ENCODE measurements at regions not wholly inside any gene's neighbourhood (a gene's known extent, or its start where the extent isn't known, plus 50 kb on each side); places are given as distances from the start of the nearest gene placed in this dataset.

- H3K4me3 ChIP-seq (ENCODE audit: low read depth, low read length), result no peak overlapping the region
- DNase-seq (ENCODE audit: low read depth), result no peak
- TF ChIP-seq CTCF (IDR thresholded peaks at IDR 0.05; ENCODE audit: insufficient read depth, low read depth, low read length), result no peak
Measured at GRCh38 chr10:107732045-107732444, 567.5 kb upstream of the SORCS1 start.

DNA sequence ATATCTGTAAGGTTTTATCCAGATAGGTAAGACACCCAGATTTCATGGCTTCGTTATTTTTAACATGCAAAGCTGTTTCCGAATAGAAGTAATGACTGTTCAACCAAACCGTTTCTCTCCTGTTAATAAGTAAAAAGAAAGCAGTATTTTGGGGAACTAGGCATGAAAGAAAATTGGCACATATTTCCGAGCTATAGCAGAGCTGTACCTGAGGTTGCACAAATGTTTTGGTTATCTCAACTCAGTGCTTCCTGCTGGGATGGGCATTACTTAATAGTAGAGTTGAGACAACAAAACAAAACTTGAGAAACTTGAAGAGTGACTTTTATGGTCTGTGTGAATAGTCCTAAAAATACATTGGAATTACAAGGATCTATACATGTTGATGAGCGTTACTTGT lies 564.3 kb upstream of the SORCS1 start:
- DNase-seq (ENCODE audit: low read depth), result no peak
- no peak overlapping the region for H3K4me3 ChIP-seq (ENCODE audit: low read depth, low read length)
- TF ChIP-seq CTCF (IDR thresholded peaks at IDR 0.05; ENCODE audit: insufficient read depth, low read depth, low read length), result no peak

- H3K4me3 ChIP-seq (ENCODE audit: low read depth, low read length), result no peak overlapping the region
- DNase-seq (ENCODE audit: low read depth), result peak; percentile 35
- no peak for TF ChIP-seq CTCF (IDR thresholded peaks at IDR 0.05; ENCODE audit: insufficient read depth, low read depth, low read length)
Measured at GRCh38 chr10:107727767-107728317, 563.3 kb upstream of the SORCS1 start.

- DNase-seq (ENCODE audit: low read depth), result no peak
- H3K4me3 ChIP-seq (ENCODE audit: low read depth, low read length), result no peak overlapping the region
- no peak for TF ChIP-seq CTCF (IDR thresholded peaks at IDR 0.05; ENCODE audit: insufficient read depth, low read depth, low read length)
Measured at GRCh38 chr10:107718864-107719263, 554.4 kb upstream of the SORCS1 start.

- H3K4me3 ChIP-seq (ENCODE audit: low read depth, low read length), result no peak overlapping the region
- TF ChIP-seq CTCF (IDR thresholded peaks at IDR 0.05; ENCODE audit: insufficient read depth, low read depth, low read length), result no peak
- no peak for DNase-seq (ENCODE audit: low read depth)
Measured at GRCh38 chr10:107717046-107717445, 552.5 kb upstream of the SORCS1 start.

DNA sequence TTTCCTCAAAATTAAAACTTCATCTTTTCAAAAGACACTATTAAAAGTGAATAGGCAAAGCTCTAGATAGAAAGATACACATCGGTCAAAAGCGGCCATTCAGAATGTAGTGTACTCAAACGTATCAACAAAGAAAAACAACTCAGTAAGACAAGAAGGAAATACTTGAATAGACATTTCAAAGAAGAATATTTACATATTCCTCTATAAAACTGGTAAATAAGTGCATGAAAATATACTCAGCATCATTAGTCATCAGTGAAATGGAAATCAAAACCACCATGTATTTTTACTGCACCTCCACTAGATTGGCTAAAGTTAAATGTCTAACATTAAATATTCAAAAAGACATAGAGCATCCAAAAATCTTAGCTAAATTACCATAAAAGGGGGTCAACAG lies 551.1 kb upstream of the SORCS1 start:
- no peak for DNase-seq (ENCODE audit: low read depth)
- no peak for TF ChIP-seq CTCF (IDR thresholded peaks at IDR 0.05; ENCODE audit: insufficient read depth, low read depth, low read length)
- no peak overlapping the region for H3K4me3 ChIP-seq (ENCODE audit: low read depth, low read length)

GRCh38 chr10:107708981-107709380 lies 544.5 kb upstream of the SORCS1 start:
- no peak for TF ChIP-seq CTCF (IDR thresholded peaks at IDR 0.05; ENCODE audit: insufficient read depth, low read depth, low read length)

More at GRCh38 chr10:107708981-107709380, 544.5 kb upstream of the SORCS1 start:
- no peak overlapping the region for H3K4me3 ChIP-seq (ENCODE audit: low read depth, low read length)
- DNase-seq (ENCODE audit: low read depth), result no peak

Data from fibroblast of villous mesenchyme (primary cell).